Vagina (tissue), 2 donors: ENCODE measurements at regions not wholly inside any gene's neighbourhood (a gene's known extent, or its start where the extent isn't known, plus 50 kb on each side); places are given as distances from the start of the nearest gene placed in this dataset.

ENCODE experiments used
- POLR2A ChIP-seq, 2 donors: fragments of 450-650 bp; IDR thresholded peaks; one replicate each; pipeline ENCODE4 v1.6.1; 2017; ENCODE audit warnings: antibody characterized with exemption in 2 of 2, mild to moderate bottlenecking in 2 of 2, moderate library complexity in 2 of 2
- TF ChIP-seq, protein P1 (sequence below), 3 experiments: fragments of 450-650 bp in 2 of 3; fragments of 200-600 bp in 1 of 3; sonication (generic) in 1 of 3; IDR thresholded peaks; one replicate each; pipeline ENCODE4 v1.5.1; 2017 to 2019; ENCODE audit warnings: antibody characterized with exemption in 3 of 3, mild to moderate bottlenecking in 2 of 3, moderate library complexity in 2 of 3

DNA sequence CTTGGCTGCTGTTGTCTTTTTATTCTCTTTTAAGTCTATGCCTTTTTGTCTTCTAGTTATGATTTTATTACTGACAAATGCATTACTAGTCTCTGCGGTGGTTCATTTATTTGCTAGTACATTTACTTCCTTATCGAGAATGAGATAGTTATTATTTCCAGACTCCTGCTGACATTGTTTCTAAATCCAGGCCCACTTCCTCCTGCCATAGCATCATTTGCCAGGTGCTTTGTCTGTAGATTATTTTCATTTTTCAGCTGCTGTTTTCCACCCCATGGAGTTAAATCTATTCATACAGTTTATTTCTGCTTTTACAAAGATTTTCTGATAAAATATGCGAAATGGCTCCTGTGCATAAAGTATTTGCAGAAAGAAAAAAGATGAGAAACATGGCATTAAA, 459.7 kb downstream of the MMUT start:
- TF ChIP-seq, protein P1, sequence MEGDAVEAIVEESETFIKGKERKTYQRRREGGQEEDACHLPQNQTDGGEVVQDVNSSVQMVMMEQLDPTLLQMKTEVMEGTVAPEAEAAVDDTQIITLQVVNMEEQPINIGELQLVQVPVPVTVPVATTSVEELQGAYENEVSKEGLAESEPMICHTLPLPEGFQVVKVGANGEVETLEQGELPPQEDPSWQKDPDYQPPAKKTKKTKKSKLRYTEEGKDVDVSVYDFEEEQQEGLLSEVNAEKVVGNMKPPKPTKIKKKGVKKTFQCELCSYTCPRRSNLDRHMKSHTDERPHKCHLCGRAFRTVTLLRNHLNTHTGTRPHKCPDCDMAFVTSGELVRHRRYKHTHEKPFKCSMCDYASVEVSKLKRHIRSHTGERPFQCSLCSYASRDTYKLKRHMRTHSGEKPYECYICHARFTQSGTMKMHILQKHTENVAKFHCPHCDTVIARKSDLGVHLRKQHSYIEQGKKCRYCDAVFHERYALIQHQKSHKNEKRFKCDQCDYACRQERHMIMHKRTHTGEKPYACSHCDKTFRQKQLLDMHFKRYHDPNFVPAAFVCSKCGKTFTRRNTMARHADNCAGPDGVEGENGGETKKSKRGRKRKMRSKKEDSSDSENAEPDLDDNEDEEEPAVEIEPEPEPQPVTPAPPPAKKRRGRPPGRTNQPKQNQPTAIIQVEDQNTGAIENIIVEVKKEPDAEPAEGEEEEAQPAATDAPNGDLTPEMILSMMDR (IDR thresholded peaks at IDR 0.05), result no peak
- TF ChIP-seq POLR2A (IDR thresholded peaks at IDR 0.05), result no peak
